ENCODE measurements at regions not wholly inside any gene's neighbourhood (a gene's known extent, or its start where the extent isn't known, plus 50 kb on each side); places are given as distances from the start of the nearest gene placed in this dataset.

DNA sequence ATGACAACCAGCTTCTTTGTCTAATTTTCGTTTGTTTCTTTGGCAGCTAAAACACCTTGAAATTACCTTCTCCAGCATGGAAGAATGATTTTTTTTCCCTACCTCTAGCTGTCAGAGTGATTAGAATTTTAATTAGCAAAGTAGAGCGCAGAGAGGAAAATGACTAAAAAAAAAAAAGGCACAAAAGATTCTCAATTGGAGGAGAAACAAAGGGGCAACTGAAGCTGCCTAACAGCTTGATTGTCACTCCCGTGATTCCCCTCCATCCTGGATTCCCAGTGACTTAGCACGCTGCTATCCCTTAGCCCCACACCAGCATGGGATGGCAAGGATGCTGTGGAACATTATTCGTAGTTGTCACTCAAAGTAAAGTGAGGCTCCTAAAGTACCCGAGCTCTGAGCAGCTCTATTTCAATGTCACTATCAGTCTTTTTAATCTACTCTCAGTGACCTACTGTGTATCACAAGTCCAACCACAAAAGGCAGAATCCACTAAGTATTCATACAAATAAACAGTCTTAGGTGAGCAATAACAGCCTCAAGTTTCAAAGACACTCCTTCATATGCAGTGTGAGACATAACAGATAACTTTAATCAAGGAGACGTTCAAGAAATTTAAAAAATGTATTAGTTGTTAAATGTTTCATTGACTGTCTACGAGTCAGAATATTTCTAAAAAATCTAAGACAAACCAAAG, 710.0 kb upstream of the GRAMD2B start:
- H3K27ac ChIP-seq, result no peak overlapping the region
- no peak for ATAC-seq
- H3K36me3 ChIP-seq, result no peaks in the 10 kb centered on the region
- no peak for DNase-seq
- no peaks in the 10 kb centered on the region for H3K9me3 ChIP-seq
- H3K4me3 ChIP-seq, result no peak overlapping the region
- intact Hi-C loops (cut with DNase I), result no loop called here
- no peaks in the 10 kb centered on the region for H3K4me1 ChIP-seq
- 80 to 85% (median 83%) methylated on average over 8 of the region's 8 CpGs for WGBS, 4 donors
- TF ChIP-seq, protein P1, sequence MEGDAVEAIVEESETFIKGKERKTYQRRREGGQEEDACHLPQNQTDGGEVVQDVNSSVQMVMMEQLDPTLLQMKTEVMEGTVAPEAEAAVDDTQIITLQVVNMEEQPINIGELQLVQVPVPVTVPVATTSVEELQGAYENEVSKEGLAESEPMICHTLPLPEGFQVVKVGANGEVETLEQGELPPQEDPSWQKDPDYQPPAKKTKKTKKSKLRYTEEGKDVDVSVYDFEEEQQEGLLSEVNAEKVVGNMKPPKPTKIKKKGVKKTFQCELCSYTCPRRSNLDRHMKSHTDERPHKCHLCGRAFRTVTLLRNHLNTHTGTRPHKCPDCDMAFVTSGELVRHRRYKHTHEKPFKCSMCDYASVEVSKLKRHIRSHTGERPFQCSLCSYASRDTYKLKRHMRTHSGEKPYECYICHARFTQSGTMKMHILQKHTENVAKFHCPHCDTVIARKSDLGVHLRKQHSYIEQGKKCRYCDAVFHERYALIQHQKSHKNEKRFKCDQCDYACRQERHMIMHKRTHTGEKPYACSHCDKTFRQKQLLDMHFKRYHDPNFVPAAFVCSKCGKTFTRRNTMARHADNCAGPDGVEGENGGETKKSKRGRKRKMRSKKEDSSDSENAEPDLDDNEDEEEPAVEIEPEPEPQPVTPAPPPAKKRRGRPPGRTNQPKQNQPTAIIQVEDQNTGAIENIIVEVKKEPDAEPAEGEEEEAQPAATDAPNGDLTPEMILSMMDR (IDR thresholded peaks at IDR 0.05), result no peak
- no peak for TF ChIP-seq POLR2A (IDR thresholded peaks at IDR 0.05)
- H3K27me3 ChIP-seq, result no peaks in the 10 kb centered on the region

DNA sequence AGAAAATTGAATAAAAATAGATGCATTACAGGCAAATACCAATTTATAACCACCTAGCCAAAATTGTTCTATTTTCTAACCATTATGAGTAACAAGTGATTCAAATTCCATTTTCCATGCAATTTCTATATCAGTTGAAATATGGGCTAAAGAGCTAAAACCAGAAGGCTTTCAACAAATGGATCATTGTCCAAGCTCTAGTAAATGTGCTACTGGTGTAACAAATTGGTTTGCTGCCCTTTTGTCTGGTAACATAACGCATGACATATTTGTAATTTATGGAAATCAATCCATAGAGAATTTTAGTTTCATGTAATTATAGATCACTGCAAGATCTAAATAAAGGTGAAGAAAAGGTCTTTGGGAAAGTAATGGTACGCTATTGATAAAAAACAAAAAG, 708.0 kb upstream of the GRAMD2B start:
- Histone ChIP-seq H3K27me3 (no peaks in the 10 kb centered on the region), H3K4me1 (no peaks in the 10 kb centered on the region), H3K4me3 (no peak overlapping the region), H3K27ac (no peak overlapping the region), H3K9me3 (no peaks in the 10 kb centered on the region), H3K36me3 (no peaks in the 10 kb centered on the region)
- WGBS, 4 donors, result 94 to 97% (median 95%) methylated on average over 2 of the region's 2 CpGs
- ATAC-seq, result no peak
- intact Hi-C loops (cut with DNase I), result no loop called here
- no peak for DNase-seq
- no peak for TF ChIP-seq POLR2A (IDR thresholded peaks at IDR 0.05)
- TF ChIP-seq, protein P1 (IDR thresholded peaks at IDR 0.05), result no peak

DNA sequence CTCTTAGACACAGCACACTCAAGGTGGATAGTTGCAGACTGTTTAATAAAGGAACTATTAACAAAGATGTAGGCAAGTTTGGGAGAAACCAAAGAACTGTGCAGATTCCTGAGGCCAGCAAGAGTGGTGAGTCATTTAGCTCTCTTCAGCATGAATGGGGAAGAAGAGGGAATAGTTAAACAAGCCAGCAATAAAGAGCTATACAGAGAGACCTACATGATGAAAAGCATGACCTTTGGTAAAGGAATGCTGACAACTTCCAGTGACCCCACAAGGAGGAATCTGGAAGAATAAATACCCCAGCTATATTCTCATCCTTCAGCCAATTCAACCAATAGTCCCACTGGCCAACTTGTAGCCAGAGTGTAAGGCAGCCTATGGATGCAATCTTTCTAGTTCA, 706.0 kb upstream of the GRAMD2B start:
- no peak for TF ChIP-seq POLR2A (IDR thresholded peaks at IDR 0.05)
- TF ChIP-seq, protein P1 (IDR thresholded peaks at IDR 0.05), result no peak
- H3K27me3 ChIP-seq, result no peaks in the 10 kb centered on the region
- H3K4me1 ChIP-seq, result no peaks in the 10 kb centered on the region
- no peak for DNase-seq
- no peak for ATAC-seq
- H3K9me3 ChIP-seq, result no peaks in the 10 kb centered on the region
- H3K36me3 ChIP-seq, result no peaks in the 10 kb centered on the region
- H3K4me3 ChIP-seq, result no peak overlapping the region
- intact Hi-C loops (cut with DNase I), result no loop called here
- no peak overlapping the region for H3K27ac ChIP-seq

DNA sequence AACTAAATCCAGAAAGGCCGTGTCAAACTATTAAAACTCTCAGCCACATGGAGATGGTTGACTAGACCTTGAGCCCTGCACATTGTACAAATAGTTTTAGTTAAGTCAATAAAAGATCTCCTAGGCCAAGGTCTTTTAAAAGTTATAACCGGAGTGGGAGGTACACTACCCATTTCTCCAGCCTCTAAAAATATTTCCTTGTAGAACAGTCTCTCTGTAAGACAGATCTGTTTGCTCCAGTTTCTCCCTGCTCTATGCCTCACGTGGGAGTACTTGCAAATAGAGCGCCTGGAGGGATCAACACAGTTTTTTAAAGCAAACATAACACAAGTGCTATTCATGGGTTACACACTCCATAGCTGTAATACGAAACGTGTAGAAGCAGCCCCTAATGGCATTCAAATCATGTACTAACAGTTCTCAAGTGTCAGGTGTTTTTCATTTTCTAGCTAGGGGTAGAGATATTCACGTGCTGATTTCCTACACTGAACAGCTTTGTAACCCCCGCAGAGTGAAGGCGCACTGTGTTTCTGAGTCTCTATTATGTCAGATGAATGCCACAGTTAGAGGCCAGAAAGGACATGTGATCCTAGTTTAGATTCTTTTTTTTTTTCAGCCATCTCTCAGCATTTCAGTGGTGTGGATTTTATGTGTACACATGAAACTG, 703.4 kb upstream of the GRAMD2B start:
- TF ChIP-seq, protein P1 (IDR thresholded peaks at IDR 0.05), result no peak
- TF ChIP-seq POLR2A (IDR thresholded peaks at IDR 0.05), result no peak
- Histone ChIP-seq H3K27ac (no peak overlapping the region), H3K36me3 (no peaks in the 10 kb centered on the region), H3K4me3 (no peak overlapping the region), H3K9me3 (no peaks in the 10 kb centered on the region), H3K4me1 (no peaks in the 10 kb centered on the region), H3K27me3 (no peaks in the 10 kb centered on the region)
- intact Hi-C loops (cut with DNase I), result no loop called here
- 68 to 74% (median 71%) methylated on average over 9 of the region's 9 CpGs for WGBS, 4 donors
- ATAC-seq (no peak), DNase-seq (no peak)
